ENCODE measurements at regions not wholly inside any gene's neighbourhood (a gene's known extent, or its start where the extent isn't known, plus 50 kb on each side); places are given as distances from the start of the nearest gene placed in this dataset.

GRCh38 chr2:156647377-156648010 is 211.3 kb downstream of the GPD2 start:
- no peaks in the 10 kb centered on the region for H3K4me1 Mint-ChIP-seq
- no peaks in the 10 kb centered on the region for H3K9me3 Mint-ChIP-seq (ENCODE audit: low read depth)
- DNase-seq (no peak), ATAC-seq (no peak)
- H3K4me3 Mint-ChIP-seq: no peak overlapping the region
- H3K27ac Mint-ChIP-seq: no peak overlapping the region
- intact Hi-C loops (cut with DNase I, micrococcal nuclease): no loop called here
- POLR2A ChIA-PET: no interaction called here
- H3K27me3 Mint-ChIP-seq: peaks cover 3% of the 10 kb centered on the region
- no peaks in the 10 kb centered on the region for H3K36me3 Mint-ChIP-seq (ENCODE audit: low read depth)
- CTCF ChIA-PET: no interaction called here

DNA sequence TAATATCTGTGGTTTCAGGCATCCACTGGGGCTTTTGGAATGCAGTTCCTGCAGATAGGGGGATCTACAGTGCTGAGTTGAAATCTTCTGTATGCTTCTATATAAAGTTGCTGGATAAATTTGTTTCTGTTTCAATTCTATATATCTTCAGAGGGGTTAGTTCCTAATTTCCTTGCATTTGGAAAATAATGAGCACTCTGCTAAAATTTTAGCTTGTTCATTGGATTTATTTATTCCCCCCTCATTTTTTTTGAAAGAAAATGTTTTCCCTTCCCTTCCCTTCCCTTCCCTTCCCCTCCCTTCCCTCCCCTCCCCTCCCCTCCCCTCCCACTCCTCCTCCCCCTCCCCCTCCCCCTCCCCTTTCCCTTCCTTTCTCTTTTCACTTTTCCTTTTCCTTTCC is 212.3 kb downstream of the GPD2 start:
- DNase-seq (no peak), ATAC-seq (no peak)
- ChIA-PET POLR2A (no interaction called here), CTCF (no interaction called here)
- Mint-ChIP-seq H3K27ac (no peak overlapping the region), H3K9me3 (ENCODE audit: low read depth) (no peaks in the 10 kb centered on the region), H3K27me3 (peaks cover 3% of the 10 kb centered on the region), H3K4me1 (no peaks in the 10 kb centered on the region), H3K4me3 (no peak overlapping the region), H3K36me3 (ENCODE audit: low read depth) (no peaks in the 10 kb centered on the region)
- intact Hi-C loops (cut with DNase I, micrococcal nuclease): no loop called here

GRCh38 chr2:156649596-156649995 is 213.4 kb downstream of the GPD2 start:
- no peak for ATAC-seq
- ChIA-PET POLR2A (no interaction called here), CTCF (interaction anchor here (0.6 to 1.0 kb wide), 4 partner anchors 14 to 966 kb away, joined by 3 to 4 read pairs (median 4); no protein-coding TSS in a partner anchor)
- Mint-ChIP-seq H3K9me3 (ENCODE audit: low read depth) (no peaks in the 10 kb centered on the region), H3K36me3 (ENCODE audit: low read depth) (no peaks in the 10 kb centered on the region), H3K27me3 (peaks cover 3% of the 10 kb centered on the region), H3K27ac (no peak overlapping the region), H3K4me1 (no peaks in the 10 kb centered on the region), H3K4me3 (no peak overlapping the region)
- intact Hi-C loops (cut with DNase I, micrococcal nuclease): no loop called here
- DNase-seq: no peak

DNA sequence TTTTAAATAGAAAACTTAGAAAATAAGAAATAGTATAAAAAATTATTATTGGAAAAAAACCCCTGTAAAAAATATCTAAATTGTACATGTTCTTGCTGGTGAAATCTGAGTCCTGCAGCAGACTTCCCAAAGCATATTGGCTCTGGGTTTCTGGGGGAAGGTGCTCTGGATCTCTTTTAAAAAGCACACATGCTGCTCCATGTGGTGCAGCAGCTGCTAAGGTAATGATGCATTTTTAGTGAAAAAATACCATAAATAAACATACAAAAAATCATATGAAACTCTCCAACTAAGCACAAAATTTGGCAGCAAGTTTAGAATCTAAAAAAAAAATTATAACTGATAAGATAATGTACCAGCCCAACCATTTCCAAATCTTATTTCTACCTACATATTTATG is 216.5 kb downstream of the GPD2 start:
- H3K9me3 Mint-ChIP-seq (ENCODE audit: low read depth): no peaks in the 10 kb centered on the region
- CTCF ChIA-PET: no interaction called here

GRCh38 chr2:156653675-156654074 is 217.5 kb downstream of the GPD2 start:
- Mint-ChIP-seq H3K27me3 (peaks cover 2% of the 10 kb centered on the region), H3K27ac (no peak overlapping the region), H3K9me3 (ENCODE audit: low read depth) (no peaks in the 10 kb centered on the region), H3K36me3 (ENCODE audit: low read depth) (no peaks in the 10 kb centered on the region), H3K4me1 (no peaks in the 10 kb centered on the region), H3K4me3 (no peak overlapping the region)
- DNase-seq: no peak
- no peak for ATAC-seq
- ChIA-PET POLR2A (no interaction called here), CTCF (interaction anchor here (0.7 kb wide), 1 partner anchor 11 kb away, joined by 3 read pairs; no protein-coding TSS in a partner anchor)
- intact Hi-C loops (cut with DNase I, micrococcal nuclease): no loop called here

More for the DNA sequence above, 216.5 kb downstream of the GPD2 start:
- Mint-ChIP-seq H3K27me3 (peaks cover 2% of the 10 kb centered on the region), H3K36me3 (ENCODE audit: low read depth) (no peaks in the 10 kb centered on the region), H3K4me1 (no peaks in the 10 kb centered on the region), H3K4me3 (no peak overlapping the region), H3K27ac (no peak overlapping the region)
- ATAC-seq (no peak), DNase-seq (no peak)
- intact Hi-C loops (cut with DNase I, micrococcal nuclease): no loop called here
- POLR2A ChIA-PET: no interaction called here

DNA sequence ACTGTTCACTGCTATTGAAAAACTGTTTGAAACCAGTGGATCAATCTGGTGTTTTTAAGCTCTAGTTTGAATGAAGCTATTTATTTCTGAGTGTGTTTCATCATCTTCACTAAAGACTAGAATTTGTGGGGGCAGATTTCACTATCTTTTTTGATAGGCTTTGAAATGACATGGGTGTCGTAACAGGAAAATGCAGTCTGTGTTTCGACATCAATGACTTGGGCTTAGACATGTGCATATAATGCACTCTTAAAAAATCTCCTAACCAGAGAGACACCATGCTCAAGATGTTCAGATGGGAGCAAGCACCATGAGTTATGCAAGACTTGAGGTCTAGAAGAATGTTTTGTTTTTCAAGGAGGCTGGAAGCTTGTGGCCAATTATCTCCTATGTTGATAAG is 221.6 kb downstream of the GPD2 start:
- DNase-seq: no peak
- Mint-ChIP-seq H3K9me3 (ENCODE audit: low read depth) (no peaks in the 10 kb centered on the region), H3K27ac (no peak overlapping the region), H3K4me1 (no peaks in the 10 kb centered on the region), H3K27me3 (no peaks in the 10 kb centered on the region), H3K4me3 (no peak overlapping the region), H3K36me3 (ENCODE audit: low read depth) (no peaks in the 10 kb centered on the region)
- no peak for ATAC-seq
- POLR2A ChIA-PET: no interaction called here
- CTCF ChIA-PET: interaction anchor here (0.7 kb wide), 1 partner anchor 145 kb away, joined by 3 read pairs; no protein-coding TSS in a partner anchor
- intact Hi-C loops (cut with DNase I, micrococcal nuclease): no loop called here

GRCh38 chr2:156659694-156660093 is 223.5 kb downstream of the GPD2 start:
- no peaks in the 10 kb centered on the region for H3K4me1 Mint-ChIP-seq
- ATAC-seq (no peak), DNase-seq (no peak)
- POLR2A ChIA-PET: no interaction called here
- intact Hi-C loops (cut with DNase I, micrococcal nuclease): no loop called here
- H3K4me3 Mint-ChIP-seq: no peak overlapping the region
- H3K27me3 Mint-ChIP-seq: no peaks in the 10 kb centered on the region
- no peaks in the 10 kb centered on the region for H3K36me3 Mint-ChIP-seq (ENCODE audit: low read depth)
- H3K27ac Mint-ChIP-seq: no peak overlapping the region
- CTCF ChIA-PET: interaction anchor here (0.7 kb wide), 1 partner anchor 305 kb away, joined by 3 read pairs; no protein-coding TSS in a partner anchor
- H3K9me3 Mint-ChIP-seq (ENCODE audit: low read depth): no peaks in the 10 kb centered on the region

DNA sequence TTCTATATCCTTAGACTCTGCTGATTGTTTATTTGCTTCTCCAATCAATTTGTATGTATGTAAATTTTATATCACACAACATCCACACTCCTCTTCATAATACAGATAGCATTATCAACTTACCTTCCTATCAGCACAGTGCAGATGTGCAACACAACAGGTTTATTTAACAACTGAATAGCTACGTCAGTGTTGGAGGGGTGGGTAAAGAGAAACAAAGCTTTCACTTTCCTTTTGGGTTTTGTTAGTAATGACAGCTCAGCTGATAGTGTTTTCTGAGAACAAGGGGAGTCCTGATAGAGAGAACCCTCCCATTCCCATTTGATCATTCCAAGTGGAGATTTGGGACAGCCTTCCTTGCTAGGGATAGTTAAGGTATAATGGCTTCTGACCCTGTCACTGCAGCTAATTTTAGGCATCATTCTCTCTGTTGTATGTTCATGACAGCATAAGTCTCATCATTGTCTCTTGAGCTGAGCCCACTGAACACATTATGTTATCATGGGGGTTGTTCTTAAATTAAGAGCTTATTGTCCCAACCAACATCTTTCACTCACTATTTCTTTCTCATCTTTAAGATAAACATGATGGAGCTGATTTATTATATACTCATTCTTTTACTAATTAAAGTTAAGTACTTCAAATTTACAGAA is 227.7 kb downstream of the GPD2 start:
- Mint-ChIP-seq H3K27me3 (no peaks in the 10 kb centered on the region), H3K4me3 (no peak overlapping the region), H3K9me3 (ENCODE audit: low read depth) (peaks cover 4% of the 10 kb centered on the region), H3K36me3 (ENCODE audit: low read depth) (no peaks in the 10 kb centered on the region), H3K27ac (no peak overlapping the region), H3K4me1 (no peaks in the 10 kb centered on the region)
- CTCF ChIA-PET: interaction anchor here (0.5 to 1.6 kb wide), 3 partner anchors 9 to 14 kb away, joined by 3 read pairs; no protein-coding TSS in a partner anchor
- intact Hi-C loops (cut with DNase I, micrococcal nuclease): no loop called here
- ATAC-seq (no peak), DNase-seq (no peak)
- POLR2A ChIA-PET: no interaction called here

DNA sequence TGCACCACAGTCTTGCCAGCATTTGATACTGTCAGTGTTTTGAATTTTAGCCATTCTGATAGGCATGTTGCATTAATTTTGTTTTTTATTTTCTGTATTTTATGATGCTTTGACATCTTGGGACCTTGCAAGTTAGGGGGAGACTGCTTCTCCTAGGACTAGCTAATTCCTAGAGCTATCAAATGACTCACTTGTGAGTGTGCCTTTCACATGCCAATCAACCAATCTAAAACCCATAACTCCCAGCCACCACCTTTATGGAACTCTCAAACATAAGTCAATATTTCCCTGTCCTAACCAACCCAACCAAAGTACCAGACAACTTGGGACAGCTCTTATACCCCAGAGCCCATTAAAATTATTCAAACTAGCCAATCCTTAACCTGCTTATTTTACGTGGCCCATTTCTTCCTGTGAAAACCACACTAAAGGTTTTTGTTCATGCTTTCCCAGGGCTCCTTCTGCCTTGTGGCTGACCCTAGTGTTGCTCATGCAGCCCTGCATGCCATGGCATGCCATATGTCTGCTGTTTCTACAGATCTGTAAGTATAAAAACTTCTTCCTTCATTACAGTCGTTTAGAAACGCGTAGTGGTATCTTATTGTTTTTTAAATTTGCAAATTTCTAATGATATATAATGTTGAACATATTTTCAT is 230.1 kb downstream of the GPD2 start:
- Mint-ChIP-seq H3K9me3 (ENCODE audit: low read depth) (peaks cover 5% of the 10 kb centered on the region), H3K4me1 (no peaks in the 10 kb centered on the region), H3K4me3 (no peak overlapping the region), H3K27me3 (peaks cover 2% of the 10 kb centered on the region), H3K27ac (no peak overlapping the region), H3K36me3 (ENCODE audit: low read depth) (no peaks in the 10 kb centered on the region)
- intact Hi-C loops (cut with DNase I, micrococcal nuclease): no loop called here
- no peak for DNase-seq
- CTCF ChIA-PET: no interaction called here
- POLR2A ChIA-PET: no interaction called here
- no peak for ATAC-seq

DNA sequence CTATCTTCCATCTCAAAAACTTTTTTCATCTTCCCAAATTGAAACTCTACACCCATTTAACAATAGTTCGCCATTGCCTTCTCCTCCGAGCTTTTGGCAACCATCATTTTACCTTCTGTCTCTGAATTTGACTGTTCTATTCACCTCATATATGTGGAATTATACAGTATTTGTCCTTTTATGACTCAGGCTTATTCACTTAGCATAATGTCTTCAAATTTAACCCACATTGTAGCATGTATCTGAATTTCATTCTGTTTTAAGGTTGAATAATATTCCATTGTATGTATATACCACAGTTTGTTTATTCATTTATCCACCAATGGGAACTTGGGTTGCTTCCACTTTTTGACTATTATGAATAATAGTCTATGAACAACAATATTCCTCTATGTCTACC is 233.9 kb downstream of the GPD2 start:
- Mint-ChIP-seq H3K36me3 (ENCODE audit: low read depth) (no peaks in the 10 kb centered on the region), H3K27me3 (peaks cover 2% of the 10 kb centered on the region), H3K4me3 (no peak overlapping the region), H3K9me3 (ENCODE audit: low read depth) (peaks cover 5% of the 10 kb centered on the region), H3K27ac (no peak overlapping the region), H3K4me1 (no peaks in the 10 kb centered on the region)
- ChIA-PET POLR2A (no interaction called here), CTCF (no interaction called here)
- intact Hi-C loops (cut with DNase I, micrococcal nuclease): no loop called here
- no peak for DNase-seq
- ATAC-seq: no peak

GRCh38 chr2:156671706-156672361 is 235.7 kb downstream of the GPD2 start:
- intact Hi-C loops (cut with DNase I, micrococcal nuclease): no loop called here
- H3K9me3 Mint-ChIP-seq (ENCODE audit: low read depth): peaks cover 5% of the 10 kb centered on the region
- DNase-seq: no peak
- ATAC-seq: no peak
- H3K4me3 Mint-ChIP-seq: no peak overlapping the region
- no peaks in the 10 kb centered on the region for H3K4me1 Mint-ChIP-seq
- H3K27ac Mint-ChIP-seq: no peak overlapping the region
- no peaks in the 10 kb centered on the region for H3K36me3 Mint-ChIP-seq (ENCODE audit: low read depth)
- ChIA-PET CTCF (no interaction called here), POLR2A (no interaction called here)
- peaks cover 2% of the 10 kb centered on the region for H3K27me3 Mint-ChIP-seq

Data from activated CD4-positive, alpha-beta T cell treated with anti-CD3 and anti-CD28 coated beads for 36 hours (primary cell).